MCF 10A (cell line): ENCODE measurements at regions not wholly inside any gene's neighbourhood (a gene's known extent, or its start where the extent isn't known, plus 50 kb on each side); places are given as distances from the start of the nearest gene placed in this dataset.

ENCODE experiments used
- BruUV-seq: library from RNA; stranded (reverse); fragments of 400-500 nt; replicated peaks from 2 replicates; lab custom pipeline; 2021; lab: Mats Ljungman, UMichigan
- CTCF ChIA-PET: fragments of 300-600 bp; sonication (Branson Sonifier 250); formaldehyde crosslinking; extraction: SDS; loops from one replicate; lab custom pipeline; 2021; ENCODE audit warnings: antibody characterized with exemption, inconsistent platforms; lab: Yijun Ruan, JAX
- POLR2A ChIA-PET: fragments of 300-600, 350-650 bp; sonication (Branson Sonifier 250); formaldehyde crosslinking; extraction: SDS; loops from one replicate; lab custom pipeline; 2020; ENCODE audit warnings: antibody characterized with exemption, inconsistent platforms; lab: Yijun Ruan, JAX
- DNase-seq: peaks from one replicate; pipeline ENCODE4 v3.0.0-alpha.2; 2018; ENCODE audit not compliant: unreplicated experiment
- H3K27ac Mint-ChIP-seq: one replicate; pipeline ENCODE4 v1.8.0; 2022; ENCODE audit warnings: mild to moderate bottlenecking, low read depth, mixed read lengths; ENCODE audit not compliant: unreplicated experiment
- H3K27me3 Mint-ChIP-seq: one replicate; pipeline ENCODE4 v1.8.0; 2022; ENCODE audit warnings: mixed read lengths; ENCODE audit not compliant: insufficient read depth, unreplicated experiment
- H3K36me3 Mint-ChIP-seq: one replicate; pipeline ENCODE4 v1.8.0; 2022; ENCODE audit warnings: mild to moderate bottlenecking, moderate library complexity, mixed read lengths; ENCODE audit not compliant: insufficient read depth, unreplicated experiment
- H3K4me1 Mint-ChIP-seq: one replicate; pipeline ENCODE4 v1.8.0; 2022; ENCODE audit warnings: mixed read lengths; ENCODE audit not compliant: insufficient read depth, unreplicated experiment
- H3K4me3 Mint-ChIP-seq: one replicate; pipeline ENCODE4 v1.8.0; 2022; ENCODE audit warnings: mild to moderate bottlenecking, moderate library complexity, mixed read lengths; ENCODE audit not compliant: unreplicated experiment
- H3K9me3 Mint-ChIP-seq: one replicate; pipeline ENCODE4 v1.8.0; 2022; ENCODE audit warnings: mixed read lengths; ENCODE audit not compliant: unreplicated experiment
- CTCF ChIP-seq: fragments of 200-600 bp; IDR thresholded peaks from one replicate; pipeline ENCODE4 v1.8.0; 2022; ENCODE audit warnings: antibody characterized with exemption, mild to moderate bottlenecking; ENCODE audit not compliant: unreplicated experiment
- intact Hi-C: fragments of 100-400 bp; cut with micrococcal nuclease; formaldehyde crosslinking; loops from 2 replicates; pipeline ENCODE4 v1.14.1; 2022

GRCh38 chr20:52433326-52434040, 241.9 kb upstream of the ZFP64 start:
- no peak for DNase-seq
- H3K4me1 Mint-ChIP-seq = no peaks in the 10 kb centered on the region
- H3K27me3 Mint-ChIP-seq = no peaks in the 10 kb centered on the region
- ChIA-PET CTCF (no interaction called here), POLR2A (no interaction called here)
- no peak overlapping the region for H3K27ac Mint-ChIP-seq
- BruUV-seq = no TSS peak
- H3K4me3 Mint-ChIP-seq = no peak overlapping the region
- intact Hi-C loops = no loop called here
- TF ChIP-seq CTCF = no peak
- no peaks in the 10 kb centered on the region for H3K9me3 Mint-ChIP-seq
- H3K36me3 Mint-ChIP-seq = no peaks in the 10 kb centered on the region

GRCh38 chr20:52432740-52433139, 241.2 kb upstream of the ZFP64 start:
- no TSS peak for BruUV-seq
- no peak for TF ChIP-seq CTCF

GRCh38 chr20:52429029-52429428, 237.4 kb upstream of the ZFP64 start:
- peaks cover 9% of the 10 kb centered on the region for H3K9me3 Mint-ChIP-seq
- intact Hi-C loops = no loop called here
- H3K4me3 Mint-ChIP-seq = no peak overlapping the region
- H3K27ac Mint-ChIP-seq = no peak overlapping the region
- no peaks in the 10 kb centered on the region for H3K36me3 Mint-ChIP-seq
- CTCF ChIA-PET = no interaction called here
- no TSS peak for BruUV-seq
- H3K4me1 Mint-ChIP-seq = no peaks in the 10 kb centered on the region
- no peak for DNase-seq
- no peaks in the 10 kb centered on the region for H3K27me3 Mint-ChIP-seq
- POLR2A ChIA-PET = no interaction called here
- no peak for TF ChIP-seq CTCF

More at GRCh38 chr20:52432740-52433139, 241.2 kb upstream of the ZFP64 start:
- intact Hi-C loops = no loop called here
- H3K9me3 Mint-ChIP-seq = no peaks in the 10 kb centered on the region
- no peaks in the 10 kb centered on the region for H3K27me3 Mint-ChIP-seq
- no peak for DNase-seq
- H3K36me3 Mint-ChIP-seq = no peaks in the 10 kb centered on the region
- CTCF ChIA-PET = no interaction called here
- H3K4me3 Mint-ChIP-seq = no peak overlapping the region
- H3K27ac Mint-ChIP-seq = no peak overlapping the region
- POLR2A ChIA-PET = no interaction called here
- H3K4me1 Mint-ChIP-seq = no peaks in the 10 kb centered on the region

- POLR2A ChIA-PET = no interaction called here
- no peak for DNase-seq
- no peak for TF ChIP-seq CTCF
- no TSS peak for BruUV-seq
- no peak overlapping the region for H3K27ac Mint-ChIP-seq
- CTCF ChIA-PET = interaction anchor here (1.0 to 1.4 kb wide), 2 partner anchors 48 to 185 kb away, joined by 3 to 4 read pairs; no protein-coding TSS in a partner anchor
- no peak overlapping the region for H3K4me3 Mint-ChIP-seq
- no peaks in the 10 kb centered on the region for H3K4me1 Mint-ChIP-seq
- H3K27me3 Mint-ChIP-seq = no peaks in the 10 kb centered on the region
- intact Hi-C loops = no loop called here
- H3K9me3 Mint-ChIP-seq = peaks cover 14% of the 10 kb centered on the region
- H3K36me3 Mint-ChIP-seq = no peaks in the 10 kb centered on the region
Observed at GRCh38 chr20:52427960-52428359, 236.4 kb upstream of the ZFP64 start.
